Endothelial cell (in vitro differentiated cells): ENCODE measurements at regions not wholly inside any gene's neighbourhood (a gene's known extent, or its start where the extent isn't known, plus 50 kb on each side); places are given as distances from the start of the nearest gene placed in this dataset.
"Not testable (repeated sequence)": the region's sequence is repeated elsewhere in the genome, so short reads cannot be mapped to it uniquely, and the experiment has no call there.

Experiments
- DNase-seq: peaks from one replicate; pipeline ENCODE4 v3.0.0; 2021; ENCODE audit warnings: low spot score
- H3K27ac Mint-ChIP-seq: one replicate; pipeline ENCODE4 v1.8.0; 2021; ENCODE audit warnings: mixed read lengths, inconsistent platforms; ENCODE audit not compliant: unreplicated experiment
- H3K27me3 Mint-ChIP-seq: one replicate; pipeline ENCODE4 v1.8.0; 2021; ENCODE audit warnings: mild to moderate bottlenecking, moderate library complexity, mixed read lengths, inconsistent platforms; ENCODE audit not compliant: unreplicated experiment
- H3K36me3 Mint-ChIP-seq: one replicate; pipeline ENCODE4 v1.8.0; 2021; ENCODE audit warnings: mild to moderate bottlenecking, low read depth, mixed read lengths, inconsistent platforms; ENCODE audit not compliant: unreplicated experiment
- H3K4me1 Mint-ChIP-seq: one replicate; pipeline ENCODE4 v1.8.0; 2021; ENCODE audit warnings: mild to moderate bottlenecking, mixed read lengths, inconsistent platforms; ENCODE audit not compliant: unreplicated experiment
- H3K4me3 Mint-ChIP-seq: one replicate; pipeline ENCODE4 v1.8.0; 2021; ENCODE audit warnings: mild to moderate bottlenecking, mixed read lengths, inconsistent platforms; ENCODE audit not compliant: unreplicated experiment
- H3K9me3 Mint-ChIP-seq: one replicate; pipeline ENCODE4 v1.8.0; 2021; ENCODE audit warnings: mixed read lengths, inconsistent platforms; ENCODE audit not compliant: unreplicated experiment
- TF ChIP-seq, protein P1 (sequence below): fragments of 200-600 bp; sonication (generic); IDR thresholded peaks from one replicate; pipeline ENCODE4 v1.5.0; 2021; ENCODE audit warnings: antibody characterized with exemption; ENCODE audit not compliant: unreplicated experiment

DNA sequence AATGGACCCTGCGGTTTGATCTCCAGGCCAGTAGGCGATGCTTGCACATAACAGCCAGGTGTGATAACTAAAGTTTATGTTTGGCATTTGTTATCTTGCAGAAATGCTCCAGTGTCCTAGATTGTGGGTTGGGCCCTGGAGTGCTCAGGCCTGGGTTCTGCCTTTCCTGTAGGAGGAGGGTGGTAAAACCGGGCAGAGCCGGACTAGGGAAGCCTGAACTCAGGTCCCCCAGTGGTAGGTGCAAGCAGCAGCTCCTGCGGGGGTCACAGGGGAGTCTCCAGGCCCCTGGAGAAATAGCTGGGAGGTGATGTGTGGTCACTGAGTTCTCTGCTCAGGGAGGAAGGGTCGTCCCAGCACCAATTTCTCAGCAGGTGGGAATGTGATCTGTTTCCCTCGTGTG is 538.3 kb upstream of the ANO3 start:
- Mint-ChIP-seq H3K27ac (no peak overlapping the region), H3K27me3 (peaks cover 2% of the 10 kb centered on the region), H3K4me1 (no peaks in the 10 kb centered on the region), H3K9me3 (no peaks in the 10 kb centered on the region), H3K36me3 (no peaks in the 10 kb centered on the region), H3K4me3 (no peak overlapping the region)
- TF ChIP-seq, protein P1, sequence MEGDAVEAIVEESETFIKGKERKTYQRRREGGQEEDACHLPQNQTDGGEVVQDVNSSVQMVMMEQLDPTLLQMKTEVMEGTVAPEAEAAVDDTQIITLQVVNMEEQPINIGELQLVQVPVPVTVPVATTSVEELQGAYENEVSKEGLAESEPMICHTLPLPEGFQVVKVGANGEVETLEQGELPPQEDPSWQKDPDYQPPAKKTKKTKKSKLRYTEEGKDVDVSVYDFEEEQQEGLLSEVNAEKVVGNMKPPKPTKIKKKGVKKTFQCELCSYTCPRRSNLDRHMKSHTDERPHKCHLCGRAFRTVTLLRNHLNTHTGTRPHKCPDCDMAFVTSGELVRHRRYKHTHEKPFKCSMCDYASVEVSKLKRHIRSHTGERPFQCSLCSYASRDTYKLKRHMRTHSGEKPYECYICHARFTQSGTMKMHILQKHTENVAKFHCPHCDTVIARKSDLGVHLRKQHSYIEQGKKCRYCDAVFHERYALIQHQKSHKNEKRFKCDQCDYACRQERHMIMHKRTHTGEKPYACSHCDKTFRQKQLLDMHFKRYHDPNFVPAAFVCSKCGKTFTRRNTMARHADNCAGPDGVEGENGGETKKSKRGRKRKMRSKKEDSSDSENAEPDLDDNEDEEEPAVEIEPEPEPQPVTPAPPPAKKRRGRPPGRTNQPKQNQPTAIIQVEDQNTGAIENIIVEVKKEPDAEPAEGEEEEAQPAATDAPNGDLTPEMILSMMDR, result no peak
- no peak for DNase-seq

DNA sequence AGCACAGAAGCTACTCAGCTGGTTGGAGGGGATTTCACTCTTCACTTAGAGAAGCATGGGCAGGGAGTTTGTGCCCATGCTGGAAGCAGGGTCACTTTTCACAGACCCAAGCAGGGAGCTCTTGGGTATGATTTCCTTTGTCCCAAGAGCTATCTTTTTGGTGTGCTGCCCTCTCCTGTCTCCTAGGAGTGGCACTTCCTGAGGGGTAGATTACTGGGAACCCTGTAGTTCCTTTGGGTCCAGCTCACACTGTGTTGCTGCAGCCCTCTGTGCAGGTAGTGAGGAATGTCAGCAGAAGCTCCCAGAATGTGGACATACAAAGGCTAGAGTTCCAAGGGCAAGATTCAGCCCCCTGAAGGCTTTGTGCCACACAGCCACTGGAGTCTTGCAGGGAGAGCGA is 537.1 kb upstream of the ANO3 start:
- Mint-ChIP-seq H3K36me3 (no peaks in the 10 kb centered on the region), H3K4me1 (no peaks in the 10 kb centered on the region), H3K4me3 (no peak overlapping the region), H3K9me3 (no peaks in the 10 kb centered on the region), H3K27me3 (no peaks in the 10 kb centered on the region), H3K27ac (no peak overlapping the region)
- TF ChIP-seq, protein P1, result no peak
- DNase-seq, result no peak

DNA sequence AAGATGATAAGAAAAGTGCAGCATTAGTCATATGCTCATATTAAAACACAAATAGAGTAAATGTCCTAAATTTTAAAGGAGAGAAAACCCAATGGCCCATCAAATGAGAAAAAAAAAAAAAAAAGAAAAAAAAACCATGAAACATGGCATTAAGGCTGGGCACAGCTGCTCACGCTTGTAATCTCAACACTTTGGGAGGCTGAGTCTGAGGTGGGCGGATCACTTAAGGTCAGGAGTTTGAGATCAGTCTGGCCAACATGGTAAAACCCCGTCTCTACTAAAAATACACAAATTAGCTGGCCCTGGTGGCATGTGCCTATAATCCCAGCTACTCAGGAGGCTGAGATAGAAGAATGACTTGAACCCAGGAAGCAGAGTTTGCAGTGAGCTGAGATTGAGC is 515.5 kb upstream of the ANO3 start:
- no peak for DNase-seq
- no peak overlapping the region for H3K27ac Mint-ChIP-seq
- no peaks in the 10 kb centered on the region for H3K27me3 Mint-ChIP-seq
- H3K4me1 Mint-ChIP-seq, result no peaks in the 10 kb centered on the region
- no peaks in the 10 kb centered on the region for H3K9me3 Mint-ChIP-seq
- H3K4me3 Mint-ChIP-seq, result no peak overlapping the region
- TF ChIP-seq, protein P1, result no peak
- no peaks in the 10 kb centered on the region for H3K36me3 Mint-ChIP-seq

DNA sequence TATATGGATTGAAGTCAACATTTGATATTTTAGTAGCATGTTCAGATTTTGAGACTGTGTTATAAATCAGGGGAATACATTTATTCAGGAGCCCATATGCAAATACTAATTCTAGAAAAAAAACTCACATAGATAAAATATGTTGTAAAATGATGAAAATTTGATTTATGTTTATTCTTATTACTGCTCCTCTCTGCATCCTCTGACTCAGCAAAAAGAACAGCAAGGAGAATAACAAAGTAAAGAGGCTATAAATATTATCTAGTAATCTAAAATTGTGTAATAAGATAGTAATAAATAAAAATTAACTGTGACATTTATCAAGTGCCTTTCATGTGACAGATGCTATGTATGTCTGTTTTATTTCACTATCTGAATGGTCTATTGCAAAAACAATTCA is 507.2 kb upstream of the ANO3 start:
- H3K4me1 Mint-ChIP-seq, result no peaks in the 10 kb centered on the region
- no peak overlapping the region for H3K4me3 Mint-ChIP-seq
- H3K36me3 Mint-ChIP-seq, result no peaks in the 10 kb centered on the region
- no peak for DNase-seq
- H3K27me3 Mint-ChIP-seq, result no peaks in the 10 kb centered on the region
- TF ChIP-seq, protein P1, result no peak
- H3K27ac Mint-ChIP-seq, result no peak overlapping the region
- no peaks in the 10 kb centered on the region for H3K9me3 Mint-ChIP-seq

DNA sequence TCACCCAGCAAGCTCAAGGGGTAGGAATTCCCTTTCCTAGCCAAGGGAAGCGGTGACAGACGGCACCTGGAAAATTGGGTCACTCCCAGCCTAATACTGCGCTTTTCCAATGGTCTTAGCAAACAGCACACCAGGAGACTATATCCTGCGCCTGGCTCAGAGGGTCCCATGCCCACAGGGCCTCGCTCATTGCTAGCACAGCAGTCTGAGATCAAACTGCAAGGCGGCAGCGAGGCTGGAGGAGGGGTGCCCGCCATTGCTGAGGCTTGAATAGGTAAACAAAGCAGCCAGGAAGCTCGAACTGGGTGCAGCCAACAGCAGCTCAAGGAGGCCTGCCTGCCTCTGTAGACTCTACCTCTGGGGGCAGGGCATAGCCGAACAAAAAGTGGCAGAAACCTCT is 500.4 kb upstream of the ANO3 start:
- H3K36me3 Mint-ChIP-seq, H3K27ac Mint-ChIP-seq, DNase-seq, H3K9me3 Mint-ChIP-seq, H3K4me3 Mint-ChIP-seq, H3K27me3 Mint-ChIP-seq, H3K4me1 Mint-ChIP-seq: not testable (repeated sequence)
